Endothelial cell of umbilical vein (primary cell): ENCODE measurements at regions not wholly inside any gene's neighbourhood (a gene's known extent, or its start where the extent isn't known, plus 50 kb on each side); places are given as distances from the start of the nearest gene placed in this dataset.

Experiments
- BruUV-seq: library from RNA; stranded (reverse); fragments of 400-500 nt; replicated peaks from 2 replicates; lab custom pipeline; 2021; lab: Mats Ljungman, UMichigan
- CTCF ChIA-PET: fragments of 300-600, 350-600 bp; sonication (Branson Sonifier 250); formaldehyde crosslinking; loops from one replicate; lab custom pipeline; 2021; ENCODE audit warnings: antibody characterized with exemption, inconsistent platforms; lab: Charles Lee
- POLR2A ChIA-PET: fragments of 300-600, 350-600 bp; sonication (Branson Sonifier 250); formaldehyde crosslinking; loops from one replicate; lab custom pipeline; 2021; ENCODE audit warnings: antibody characterized with exemption, inconsistent platforms; lab: Charles Lee
- DNase-seq: peaks from one replicate; pipeline ENCODE4 v3.0.0-alpha.2; 2011; ENCODE audit warnings: low read depth, low spot score
- FAIRE-seq: peaks from 2 replicates; lab custom pipeline; 2011; peaks lifted over from hg19 to GRCh38; lab: Jason Lieb, UNC
- H2AFZ ChIP-seq: 2 replicates; pipeline ENCODE4 v1.6.0; 2012; ENCODE audit warnings: low read depth, low read length, control low read depth, inconsistent platforms
- H3K27ac ChIP-seq: 2 replicates; pipeline ENCODE4 v1.5.1; 2011; ENCODE audit warnings: low read depth, mild to moderate bottlenecking, control low read depth, low read length, moderate library complexity; ENCODE audit not compliant: insufficient read depth
- H3K27me3 ChIP-seq, 2 experiments: 2 replicates each; pipeline versions ENCODE4 v1.6.0 to v1.6.1; 2011; ENCODE audit warnings: low read length in 2 of 2, mixed read lengths in 1 of 2; ENCODE audit not compliant: control insufficient read depth in 2 of 2, insufficient read depth in 2 of 2
- H3K36me3 ChIP-seq, 2 experiments: 2 replicates in 1 of 2; 3 replicates in 1 of 2; pipeline ENCODE4 v1.5.1; 2011; ENCODE audit warnings: low read length in 2 of 2, mild to moderate bottlenecking in 1 of 2, moderate library complexity in 1 of 2; ENCODE audit not compliant: control insufficient read depth in 2 of 2, insufficient read depth in 2 of 2; ENCODE audit errors: extremely low read depth in 1 of 2
- H3K4me1 ChIP-seq: 3 replicates; pipeline ENCODE4 v1.5.1; 2011; ENCODE audit warnings: mild to moderate bottlenecking, low read length; ENCODE audit not compliant: control insufficient read depth, insufficient read depth; ENCODE audit errors: extremely low read depth
- H3K4me2 ChIP-seq: 2 replicates; pipeline ENCODE4 v1.6.1; 2011; ENCODE audit warnings: low read length, control low read depth, mixed read lengths; ENCODE audit not compliant: insufficient read depth
- H3K4me3 ChIP-seq, 3 experiments: fragments of 200-600 bp in 1 of 3; sonication (generic), shearing (Covaris generic) in 1 of 3; replicated peaks in 1 of 3; 2 replicates each; pipeline ENCODE4 v1.5.1; 2011 to 2016; ENCODE audit warnings: control low read depth in 3 of 3, low read length in 3 of 3, mild to moderate bottlenecking in 2 of 3, inconsistent platforms in 1 of 3, low read depth in 1 of 3, moderate library complexity in 1 of 3; ENCODE audit not compliant: insufficient read depth in 1 of 3
- H3K79me2 ChIP-seq: 2 replicates; pipeline ENCODE4 v1.6.0; 2012; ENCODE audit warnings: low read length, inconsistent platforms; ENCODE audit not compliant: control insufficient read depth, insufficient read depth
- H3K9ac ChIP-seq: replicated peaks from 2 replicates; pipeline ENCODE3; 2011; ENCODE audit warnings: low read length, control low read depth; ENCODE audit not compliant: insufficient read depth; ENCODE audit errors: extremely low read depth
- H3K9me1 ChIP-seq: replicated peaks from 3 replicates; pipeline ENCODE4 v1.6.0; 2011; ENCODE audit warnings: mild to moderate bottlenecking, low read length; ENCODE audit not compliant: control insufficient read depth, insufficient read depth; ENCODE audit errors: extremely low read depth
- H3K9me3 ChIP-seq: replicated peaks from 2 replicates; pipeline ENCODE4 v1.5.1; 2012; ENCODE audit warnings: low read length, inconsistent platforms; ENCODE audit not compliant: control insufficient read depth, insufficient read depth
- H4K20me1 ChIP-seq: replicated peaks from 2 replicates; pipeline ENCODE3; 2011; ENCODE audit warnings: mild to moderate bottlenecking, low read length; ENCODE audit not compliant: control insufficient read depth, insufficient read depth; ENCODE audit errors: extremely low read depth
- CTCF ChIP-seq, 2 donors: IDR thresholded peaks; 1 replicate in 1 of 2; 2 replicates in 1 of 2; pipeline ENCODE4 v1.5.1; 2011; ENCODE audit warnings: low read length in 2 of 2, mild to moderate bottlenecking in 2 of 2, moderate library complexity in 2 of 2, control low read depth in 1 of 2, inconsistent platforms in 1 of 2, low read depth in 1 of 2; ENCODE audit not compliant: insufficient read depth in 1 of 2; ENCODE audit errors: extremely low read depth in 1 of 2
- EZH2 ChIP-seq: IDR thresholded peaks from 2 replicates; pipeline ENCODE4 v1.6.1; 2012; ENCODE audit warnings: borderline replicate concordance, low read depth, mild to moderate bottlenecking, moderate library complexity, low read length, inconsistent platforms; ENCODE audit not compliant: severe bottlenecking
- FOS ChIP-seq: IDR thresholded peaks from 2 replicates; pipeline ENCODE4 v1.6.1; 2011; ENCODE audit warnings: mild to moderate bottlenecking, low read length, moderate library complexity, borderline replicate concordance; ENCODE audit not compliant: insufficient read depth
- GATA2 ChIP-seq: IDR thresholded peaks from 2 replicates; pipeline ENCODE4 v1.7.0; 2011; ENCODE audit warnings: low read depth, mild to moderate bottlenecking, moderate library complexity, mixed read lengths, low read length; ENCODE audit not compliant: insufficient read length, insufficient read depth
- JUN ChIP-seq: IDR thresholded peaks from 2 replicates; pipeline ENCODE4 v1.6.1; 2011; ENCODE audit warnings: borderline replicate concordance, low read depth; ENCODE audit not compliant: insufficient read length, insufficient read depth
- MAX ChIP-seq: IDR thresholded peaks from 2 replicates; pipeline ENCODE4 v1.6.1; 2011; ENCODE audit not compliant: insufficient read depth, insufficient read length
- MYC ChIP-seq: IDR thresholded peaks from one replicate; pipeline ENCODE4 v1.6.1; 2011; ENCODE audit warnings: mild to moderate bottlenecking, low read depth, low read length
- POLR2A ChIP-seq: IDR thresholded peaks from 2 replicates; pipeline ENCODE4 v1.6.1; 2012; ENCODE audit warnings: low read depth, mild to moderate bottlenecking, control low read depth, low read length
- POLR2AphosphoS5 ChIP-seq: IDR thresholded peaks from 2 replicates; pipeline ENCODE4 v1.6.1; 2012; ENCODE audit warnings: low read depth, mild to moderate bottlenecking, control low read depth, low read length, moderate library complexity; ENCODE audit not compliant: insufficient read depth
- dilution Hi-C: fragments of 300-500 bp; cut with MboI; formaldehyde crosslinking; loops from one replicate; pipeline ENCODE4 v1.15.0; 2019; ENCODE audit warnings: low sequenced_read_pairs; ENCODE audit not compliant: extremely low pct_ligation_motif_present
- intact Hi-C: fragments of 100-400 bp; cut with micrococcal nuclease; formaldehyde crosslinking; loops from one replicate; pipeline ENCODE4 v1.10.0; 2022

- BruUV-seq = no TSS peak
- CTCF ChIA-PET = no interaction called here
- no peaks in the 10 kb centered on the region for H3K9me3 ChIP-seq
- POLR2A ChIA-PET = no interaction called here
- H2AFZ ChIP-seq = no peak overlapping the region
- no peak overlapping the region for H3K4me2 ChIP-seq
- intact Hi-C loops = no loop called here
- no peaks in the 10 kb centered on the region for H3K79me2 ChIP-seq
- DNase-seq = no peak
- TF ChIP-seq GATA2 = no peak
- TF ChIP-seq POLR2AphosphoS5 = no peak
- TF ChIP-seq FOS = no peak
- TF ChIP-seq EZH2 = no peak
- no peak for TF ChIP-seq MYC
- no peak for TF ChIP-seq POLR2A
- TF ChIP-seq JUN = no peak
- TF ChIP-seq MAX = no peak
- TF ChIP-seq CTCF (IDR thresholded peaks at IDR 0.05; ENCODE audit: extremely low read depth in 1 of 2, insufficient read depth in 1 of 2, low read depth in 1 of 2, low read length in 2 of 2) = no peak
- no peaks in the 10 kb centered on the region for H3K36me3 ChIP-seq
- FAIRE-seq = no peak
- no peak overlapping the region for H3K9ac ChIP-seq
- H3K27ac ChIP-seq = no peak overlapping the region
- H3K27me3 ChIP-seq = no peaks in the 10 kb centered on the region
- H4K20me1 ChIP-seq = no peaks in the 10 kb centered on the region
- no peak overlapping the region for H3K4me3 ChIP-seq
- dilution Hi-C loops = no loop called here
- H3K9me1 ChIP-seq = no peaks in the 10 kb centered on the region
- no peaks in the 10 kb centered on the region for H3K4me1 ChIP-seq
These were observed 63.6 kb upstream of the C1QTNF7 start for GRCh38 chr4:15364183-15364582.
